ENCODE measurements at regions not wholly inside any gene's neighbourhood (a gene's known extent, or its start where the extent isn't known, plus 50 kb on each side); places are given as distances from the start of the nearest gene placed in this dataset.

GRCh38 chr4:27168783-27169182 is 308.1 kb downstream of the STIM2 start:
- no peak for TF ChIP-seq CTCF (IDR thresholded peaks at IDR 0.05; ENCODE audit: low read depth, low read length, poor library complexity, severe bottlenecking)
- TF ChIP-seq EZH2phosphoT487 (IDR thresholded peaks at IDR 0.05; ENCODE audit: borderline replicate concordance, low read length), result no peak

Measured in DOHH2 (cell line).